NCI-H1436 treated with DMSO at 0.1 percent for 48 hours (cell line): ENCODE measurements at regions not wholly inside any gene's neighbourhood (a gene's known extent, or its start where the extent isn't known, plus 50 kb on each side); places are given as distances from the start of the nearest gene placed in this dataset.

Source experiments
- DNase-seq: peaks from one replicate; lab custom pipeline; 2025; lab: John Stamatoyannopoulos, UW

- no peak for DNase-seq
Observed at GRCh38 chr2:128632501-128632800, 313.8 kb upstream of the HS6ST1 start.

GRCh38 chr2:128633501-128633900 is 314.8 kb upstream of the HS6ST1 start:
- DNase-seq, result no peak

GRCh38 chr2:128635361-128635900 is 316.8 kb upstream of the HS6ST1 start:
- DNase-seq, result no peak

- DNase-seq, result no peak
Observed at GRCh38 chr2:128636802-128637147, 318.1 kb upstream of the HS6ST1 start.

- no peak for DNase-seq
Observed at GRCh38 chr2:128637481-128638155, 318.9 kb upstream of the HS6ST1 start.

- no peak for DNase-seq
Observed at GRCh38 chr2:128638341-128639119, 319.9 kb upstream of the HS6ST1 start.

- DNase-seq, result no peak
Observed at GRCh38 chr2:128639120-128639477, 320.4 kb upstream of the HS6ST1 start.

GRCh38 chr2:128639693-128640092 is 321.0 kb upstream of the HS6ST1 start:
- no peak for DNase-seq

GRCh38 chr2:128640166-128640844 is 321.6 kb upstream of the HS6ST1 start:
- no peak for DNase-seq

- DNase-seq, result no peak
Observed at GRCh38 chr2:128640845-128641360, 322.2 kb upstream of the HS6ST1 start.

- DNase-seq, result no peak
Observed at GRCh38 chr2:128641421-128642080, 322.9 kb upstream of the HS6ST1 start.

GRCh38 chr2:128642316-128642715 is 323.6 kb upstream of the HS6ST1 start:
- DNase-seq, result no peak

- no peak for DNase-seq
Observed at GRCh38 chr2:128642821-128643220, 324.2 kb upstream of the HS6ST1 start.

GRCh38 chr2:128643221-128644065 is 324.8 kb upstream of the HS6ST1 start:
- no peak for DNase-seq

- DNase-seq, result no peak
Observed at GRCh38 chr2:128644156-128644555, 325.5 kb upstream of the HS6ST1 start.

- DNase-seq, result no peak
Observed at GRCh38 chr2:128644718-128645256, 326.1 kb upstream of the HS6ST1 start.

- DNase-seq, result no peak
Observed at GRCh38 chr2:128645631-128646030, 327.0 kb upstream of the HS6ST1 start.

- no peak for DNase-seq
Observed at GRCh38 chr2:128646091-128646490, 327.4 kb upstream of the HS6ST1 start.

GRCh38 chr2:128646691-128647090 is 328.0 kb upstream of the HS6ST1 start:
- no peak for DNase-seq

- DNase-seq, result no peak
Observed at GRCh38 chr2:128651000-128651399, 332.3 kb upstream of the HS6ST1 start.

GRCh38 chr2:128654408-128654807 is 335.7 kb upstream of the HS6ST1 start:
- no peak for DNase-seq
